Colonic mucosa (tissue), 4 donors: ENCODE measurements at regions not wholly inside any gene's neighbourhood (a gene's known extent, or its start where the extent isn't known, plus 50 kb on each side); places are given as distances from the start of the nearest gene placed in this dataset.

ENCODE experiments used
- DNase-seq: peaks from one replicate; pipeline ENCODE4 v3.0.0-alpha.2; 2020
- H3K27ac ChIP-seq: fragments of 200-600 bp; one replicate; pipeline ENCODE4 v1.8.0; 2021
- H3K27me3 ChIP-seq: fragments of 200-600 bp; one replicate; pipeline ENCODE4 v1.8.0; 2021
- H3K36me3 ChIP-seq: fragments of 200-600 bp; one replicate; pipeline ENCODE4 v1.8.0; 2021
- H3K4me1 ChIP-seq: fragments of 200-600 bp; one replicate; pipeline ENCODE4 v1.8.0; 2021; ENCODE audit warnings: mild to moderate bottlenecking
- H3K4me3 ChIP-seq: fragments of 200-600 bp; one replicate; pipeline ENCODE4 v1.8.0; 2021
- H3K9ac ChIP-seq, 2 donors: one replicate each; pipeline ENCODE4 v1.7.0; 2013; ENCODE audit warnings: control low read depth in 2 of 2, low read depth in 2 of 2, low read length in 2 of 2
- H3K9me3 ChIP-seq: fragments of 200-600 bp; one replicate; pipeline ENCODE4 v1.8.0; 2021
- intact Hi-C: fragments of 100-400 bp; cut with DNase I; formaldehyde crosslinking; loops from one replicate; pipeline ENCODE4 v1.14.1; 2022
- TF ChIP-seq, protein P1 (sequence below): fragments of 200-600 bp; IDR thresholded peaks from one replicate; pipeline ENCODE4 v1.8.0; 2022; ENCODE audit warnings: antibody characterized with exemption, mild to moderate bottlenecking
- donor health status: healthy.
- donor health status: DM: no; HTN: no; CAD: no.
- donor health status: DM: no; HTN: no; CAD: no.

- TF ChIP-seq, protein P1, sequence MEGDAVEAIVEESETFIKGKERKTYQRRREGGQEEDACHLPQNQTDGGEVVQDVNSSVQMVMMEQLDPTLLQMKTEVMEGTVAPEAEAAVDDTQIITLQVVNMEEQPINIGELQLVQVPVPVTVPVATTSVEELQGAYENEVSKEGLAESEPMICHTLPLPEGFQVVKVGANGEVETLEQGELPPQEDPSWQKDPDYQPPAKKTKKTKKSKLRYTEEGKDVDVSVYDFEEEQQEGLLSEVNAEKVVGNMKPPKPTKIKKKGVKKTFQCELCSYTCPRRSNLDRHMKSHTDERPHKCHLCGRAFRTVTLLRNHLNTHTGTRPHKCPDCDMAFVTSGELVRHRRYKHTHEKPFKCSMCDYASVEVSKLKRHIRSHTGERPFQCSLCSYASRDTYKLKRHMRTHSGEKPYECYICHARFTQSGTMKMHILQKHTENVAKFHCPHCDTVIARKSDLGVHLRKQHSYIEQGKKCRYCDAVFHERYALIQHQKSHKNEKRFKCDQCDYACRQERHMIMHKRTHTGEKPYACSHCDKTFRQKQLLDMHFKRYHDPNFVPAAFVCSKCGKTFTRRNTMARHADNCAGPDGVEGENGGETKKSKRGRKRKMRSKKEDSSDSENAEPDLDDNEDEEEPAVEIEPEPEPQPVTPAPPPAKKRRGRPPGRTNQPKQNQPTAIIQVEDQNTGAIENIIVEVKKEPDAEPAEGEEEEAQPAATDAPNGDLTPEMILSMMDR: no peak
- H3K27ac ChIP-seq: no peak overlapping the region
- no peak overlapping the region for H3K4me3 ChIP-seq
- no peak overlapping the region for H3K9ac ChIP-seq
- no peak for DNase-seq
- H3K9me3 ChIP-seq: no peaks in the 10 kb centered on the region
- no peaks in the 10 kb centered on the region for H3K4me1 ChIP-seq
- no peaks in the 10 kb centered on the region for H3K36me3 ChIP-seq
- intact Hi-C loops: no loop called here
- no peaks in the 10 kb centered on the region for H3K27me3 ChIP-seq
These were observed 207.6 kb downstream of the BRD1 start for GRCh38 chr22:49620003-49620556.

GRCh38 chr22:49619301-49619700 is 208.4 kb downstream of the BRD1 start:
- Histone ChIP-seq H3K4me3 (no peak overlapping the region), H3K27me3 (no peaks in the 10 kb centered on the region), H3K9ac (no peak overlapping the region), H3K36me3 (no peaks in the 10 kb centered on the region), H3K4me1 (no peaks in the 10 kb centered on the region), H3K9me3 (no peaks in the 10 kb centered on the region), H3K27ac (no peak overlapping the region)
- TF ChIP-seq, protein P1: no peak
- intact Hi-C loops: no loop called here
- no peak for DNase-seq

GRCh38 chr22:49618677-49618953 is 209.1 kb downstream of the BRD1 start:
- TF ChIP-seq, protein P1: no peak
- Histone ChIP-seq H3K9ac (no peak overlapping the region), H3K27me3 (no peaks in the 10 kb centered on the region), H3K36me3 (no peaks in the 10 kb centered on the region), H3K9me3 (no peaks in the 10 kb centered on the region), H3K4me3 (no peak overlapping the region), H3K27ac (no peak overlapping the region), H3K4me1 (no peaks in the 10 kb centered on the region)
- no peak for DNase-seq
- intact Hi-C loops: no loop called here

DNA sequence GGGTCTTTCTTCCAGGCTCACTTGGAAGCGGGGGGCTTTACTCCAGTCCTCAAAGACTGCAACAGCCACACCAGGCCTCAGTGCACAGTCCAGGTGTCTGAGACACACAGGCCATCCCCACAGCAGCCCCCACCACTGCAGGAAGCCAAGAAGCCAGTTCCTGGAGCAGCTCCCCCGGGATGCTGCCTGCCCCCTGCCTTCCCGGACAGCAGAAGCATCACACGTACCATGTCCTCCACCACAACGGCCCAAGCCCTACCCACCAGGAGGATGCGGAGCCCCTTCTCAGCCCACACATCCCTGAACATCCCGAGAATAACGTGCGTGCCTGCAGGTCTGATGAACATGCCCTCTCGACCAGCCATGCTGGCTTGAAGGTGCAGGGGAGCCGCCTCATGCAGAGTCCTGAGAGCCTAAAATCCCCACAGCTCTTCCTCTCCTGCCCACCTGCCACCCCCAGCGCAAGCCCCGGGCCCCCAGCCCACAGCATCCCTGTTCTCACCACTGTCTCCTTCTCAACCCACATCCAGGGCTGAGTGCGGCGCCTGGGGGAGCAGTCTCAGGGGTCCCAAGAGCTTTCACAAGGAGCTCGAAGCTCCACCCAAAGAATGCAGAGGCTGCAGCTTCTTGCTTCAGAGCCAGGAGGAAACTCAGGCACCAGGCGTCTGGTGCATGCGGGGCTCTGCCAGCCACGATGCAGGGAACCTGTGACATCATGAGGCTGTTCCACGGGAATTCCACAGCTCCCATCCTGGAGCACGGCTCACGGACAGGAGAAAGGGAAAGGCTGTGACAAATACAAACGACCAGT is 209.6 kb downstream of the BRD1 start:
- no peak for DNase-seq

DNA sequence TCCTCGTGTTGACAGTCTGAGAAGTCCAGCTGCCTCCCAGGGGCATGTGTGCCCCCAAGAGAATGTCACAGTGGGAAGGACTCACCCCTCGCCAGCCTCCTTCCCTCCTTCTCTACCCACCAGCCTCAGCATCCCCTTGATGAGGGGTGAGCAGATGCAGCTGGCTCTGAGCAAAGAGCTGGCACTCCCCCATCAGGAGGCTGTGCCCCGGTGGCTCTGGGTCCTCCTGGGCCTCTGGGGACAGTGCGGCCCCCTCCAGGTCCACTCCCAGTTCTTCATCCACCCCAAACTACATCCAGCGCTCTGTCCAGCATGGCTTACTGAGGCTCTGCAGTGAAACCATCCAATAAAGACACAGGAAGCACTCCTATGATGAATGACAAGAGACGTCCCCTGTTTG is 210.4 kb downstream of the BRD1 start:
- no peaks in the 10 kb centered on the region for H3K4me1 ChIP-seq

More for the DNA sequence above, 209.6 kb downstream of the BRD1 start:
- H3K27ac ChIP-seq: no peak overlapping the region
- TF ChIP-seq, protein P1: no peak
- H3K4me1 ChIP-seq: no peaks in the 10 kb centered on the region
- intact Hi-C loops: no loop called here
- no peaks in the 10 kb centered on the region for H3K27me3 ChIP-seq
- no peaks in the 10 kb centered on the region for H3K9me3 ChIP-seq
- no peaks in the 10 kb centered on the region for H3K36me3 ChIP-seq
- H3K9ac ChIP-seq: no peak overlapping the region
- H3K4me3 ChIP-seq: no peak overlapping the region

More for the DNA sequence above, 210.4 kb downstream of the BRD1 start:
- intact Hi-C loops: no loop called here
- H3K27me3 ChIP-seq: no peaks in the 10 kb centered on the region
- DNase-seq: no peak
- no peak overlapping the region for H3K9ac ChIP-seq
- H3K36me3 ChIP-seq: no peaks in the 10 kb centered on the region
- TF ChIP-seq, protein P1: no peak
- no peak overlapping the region for H3K4me3 ChIP-seq
- no peak overlapping the region for H3K27ac ChIP-seq
- no peaks in the 10 kb centered on the region for H3K9me3 ChIP-seq
